ENCODE measurements at regions not wholly inside any gene's neighbourhood (a gene's known extent, or its start where the extent isn't known, plus 50 kb on each side); places are given as distances from the start of the nearest gene placed in this dataset.

DNA sequence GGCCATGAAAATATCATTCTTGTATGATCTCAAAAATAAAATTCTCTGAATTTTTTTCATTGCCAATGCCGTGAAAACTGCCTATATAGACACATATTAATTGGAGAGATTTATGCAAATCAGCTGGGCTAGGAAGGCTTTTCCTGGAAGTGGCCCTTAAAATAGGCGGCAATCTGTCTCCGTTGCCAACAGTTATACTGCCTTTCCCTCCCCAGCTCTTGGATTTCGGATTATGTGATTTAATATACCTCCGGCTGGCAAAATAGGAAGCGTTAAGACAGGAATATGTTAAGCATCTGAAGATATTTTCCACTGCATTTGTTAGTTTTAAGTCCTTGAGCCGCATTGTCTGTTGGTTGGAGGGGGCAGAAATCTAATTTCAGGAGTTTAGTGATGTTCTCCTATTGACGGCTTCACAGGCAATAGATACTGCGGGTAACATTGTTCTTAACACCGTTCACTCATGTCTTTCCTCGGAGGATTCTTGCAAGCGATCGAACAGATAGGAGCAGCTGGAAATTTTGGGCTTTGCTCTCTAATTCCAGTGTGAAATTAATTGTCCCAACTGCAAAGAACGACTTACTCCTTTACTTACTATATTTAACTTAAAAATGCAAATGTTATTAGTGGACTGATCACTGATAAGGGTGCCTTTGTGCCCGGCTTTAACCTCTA is 113.3 kb downstream of the LINC00237 start:
- DNase-seq (ENCODE audit: low read depth), result no peak

- no peak for DNase-seq (ENCODE audit: low read depth)
Measured at GRCh38 chr20:20992277-20992676, 113.9 kb downstream of the LINC00237 start.

DNA sequence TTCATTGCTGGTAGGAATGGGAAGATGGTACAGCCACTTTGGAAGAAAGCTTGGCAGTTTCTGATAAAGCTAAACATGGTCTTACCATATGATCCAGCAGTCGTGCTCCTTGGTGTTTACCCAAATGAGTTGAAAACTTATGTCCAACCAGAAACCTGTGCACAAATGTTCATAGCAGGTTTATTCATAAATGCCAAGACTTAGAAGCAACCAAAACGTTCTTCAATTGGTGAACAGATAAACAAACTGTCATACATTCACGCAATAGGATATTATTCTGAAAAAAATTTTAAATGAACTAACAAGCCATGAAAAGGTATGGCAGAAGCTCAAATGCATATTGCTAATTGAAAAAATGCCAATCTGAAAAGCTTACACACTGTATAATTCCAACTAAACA is 117.1 kb downstream of the LINC00237 start:
- no peak for DNase-seq (ENCODE audit: low read depth)

GRCh38 chr20:20979934-20980333 is 126.2 kb downstream of the LINC00237 start:
- DNase-seq (ENCODE audit: low read depth), result no peak

DNA sequence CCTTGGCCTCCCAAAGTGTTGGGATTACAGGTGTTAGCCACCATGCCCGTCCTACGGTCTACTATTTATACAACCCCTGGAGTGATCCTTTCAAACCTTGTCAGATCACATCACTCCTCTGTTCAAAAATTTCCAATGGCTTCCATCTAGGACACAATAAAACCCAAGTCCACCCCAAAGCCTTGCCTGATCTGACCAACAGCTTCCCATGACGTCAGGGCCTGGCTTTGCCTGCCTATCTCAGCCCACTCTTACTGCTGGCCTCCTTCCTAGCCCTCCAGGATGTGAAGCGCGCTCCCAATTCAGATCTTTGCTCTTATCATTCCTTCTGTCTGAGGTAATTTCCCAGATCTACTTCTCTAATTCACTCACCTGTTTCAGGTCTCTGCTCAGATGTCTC is 128.4 kb downstream of the LINC00237 start:
- no peak for DNase-seq (ENCODE audit: low read depth)

DNA sequence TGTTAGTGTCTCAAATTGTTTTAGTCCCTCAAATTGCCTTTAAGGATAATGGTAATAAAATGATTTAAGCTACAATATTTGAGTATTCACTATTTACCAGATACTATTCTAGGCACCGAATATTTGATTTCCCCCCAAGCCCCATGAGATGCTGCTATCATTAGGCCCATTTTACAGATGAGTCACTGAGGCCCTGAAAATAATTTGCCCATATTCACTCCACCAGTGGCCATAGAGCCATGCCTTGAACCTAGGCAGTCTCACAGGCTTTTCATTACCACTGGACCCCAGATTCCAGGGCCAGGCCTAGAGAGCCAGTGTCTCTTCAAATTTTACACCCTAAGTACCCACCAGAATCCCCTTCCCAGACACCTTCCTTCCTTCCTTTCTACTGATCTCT is 133.7 kb downstream of the LINC00237 start:
- no peak for DNase-seq (ENCODE audit: low read depth)

DNA sequence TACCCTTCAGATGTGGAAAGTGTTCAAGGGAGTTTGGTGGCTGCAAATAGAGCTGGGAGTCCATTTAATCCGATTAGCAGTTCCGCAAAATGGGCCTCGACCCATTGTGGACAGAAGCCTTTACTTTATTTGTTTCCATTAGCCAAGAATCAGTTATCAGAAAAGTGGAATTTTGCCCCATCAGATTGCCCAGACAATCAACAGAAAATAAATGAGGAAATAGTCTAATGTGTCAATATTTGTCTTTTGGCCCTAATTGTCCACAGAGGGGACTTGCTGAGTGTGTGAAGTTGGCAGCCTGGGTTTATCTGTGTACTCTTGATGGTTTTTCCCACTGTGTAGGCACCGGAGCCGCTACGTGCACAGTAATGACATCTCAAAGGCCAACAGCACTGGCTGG is 134.3 kb downstream of the LINC00237 start:
- DNase-seq (ENCODE audit: low read depth), result no peak

DNA sequence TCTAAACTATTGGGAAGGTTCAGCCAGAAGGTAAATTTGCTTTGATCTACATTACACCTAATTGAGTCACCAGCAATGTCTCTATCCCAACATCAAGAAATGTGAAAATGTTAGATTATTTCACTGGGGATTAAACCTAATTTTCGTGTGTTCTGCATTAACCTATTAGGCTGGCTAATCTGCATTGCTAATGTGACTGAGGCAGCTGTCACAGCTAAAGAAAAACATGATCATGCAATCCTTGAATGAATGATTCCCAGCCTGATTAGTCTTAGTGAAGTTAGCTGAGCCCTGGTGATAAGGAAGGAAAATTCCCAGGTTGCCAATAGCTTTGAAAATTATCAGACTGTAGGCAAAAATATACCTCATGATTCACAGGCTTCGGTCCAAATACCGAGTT is 135.3 kb downstream of the LINC00237 start:
- no peak for DNase-seq (ENCODE audit: low read depth)

- DNase-seq (ENCODE audit: low read depth), result no peak
Measured at GRCh38 chr20:20969701-20970280, 136.4 kb downstream of the LINC00237 start.

GRCh38 chr20:20967564-20968184 is 138.5 kb downstream of the LINC00237 start:
- no peak for DNase-seq (ENCODE audit: low read depth)

- DNase-seq (ENCODE audit: low read depth), result no peak
Measured at GRCh38 chr20:20966171-20966570, 140.0 kb downstream of the LINC00237 start.

GRCh38 chr20:20959031-20959755 is 147.0 kb downstream of the LINC00237 start:
- DNase-seq (ENCODE audit: low read depth), result no peak

DNA sequence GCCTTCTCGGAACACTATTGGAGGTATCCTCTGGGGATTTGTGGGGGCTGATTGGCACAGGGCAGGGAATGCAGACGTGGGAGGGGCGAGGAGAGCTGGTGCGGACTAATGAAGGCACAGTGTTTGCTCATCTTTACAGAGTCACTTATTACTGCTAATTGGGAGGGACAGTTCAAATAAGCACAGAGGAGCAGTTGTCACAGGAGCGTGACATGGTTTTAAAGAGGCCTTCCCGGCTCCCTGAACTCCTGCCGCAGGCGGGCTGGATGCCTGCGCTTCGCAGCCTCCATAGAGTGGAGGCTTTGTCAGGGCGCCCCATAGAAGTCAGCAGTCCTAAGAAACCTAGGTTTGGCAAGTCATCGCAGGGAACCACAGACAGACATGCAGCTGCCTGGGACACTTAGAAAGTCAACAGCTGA is 149.6 kb downstream of the LINC00237 start:
- DNase-seq (ENCODE audit: low read depth), result no peak

- DNase-seq (ENCODE audit: low read depth), result no peak
Measured at GRCh38 chr20:20955892-20956291, 150.3 kb downstream of the LINC00237 start.

DNA sequence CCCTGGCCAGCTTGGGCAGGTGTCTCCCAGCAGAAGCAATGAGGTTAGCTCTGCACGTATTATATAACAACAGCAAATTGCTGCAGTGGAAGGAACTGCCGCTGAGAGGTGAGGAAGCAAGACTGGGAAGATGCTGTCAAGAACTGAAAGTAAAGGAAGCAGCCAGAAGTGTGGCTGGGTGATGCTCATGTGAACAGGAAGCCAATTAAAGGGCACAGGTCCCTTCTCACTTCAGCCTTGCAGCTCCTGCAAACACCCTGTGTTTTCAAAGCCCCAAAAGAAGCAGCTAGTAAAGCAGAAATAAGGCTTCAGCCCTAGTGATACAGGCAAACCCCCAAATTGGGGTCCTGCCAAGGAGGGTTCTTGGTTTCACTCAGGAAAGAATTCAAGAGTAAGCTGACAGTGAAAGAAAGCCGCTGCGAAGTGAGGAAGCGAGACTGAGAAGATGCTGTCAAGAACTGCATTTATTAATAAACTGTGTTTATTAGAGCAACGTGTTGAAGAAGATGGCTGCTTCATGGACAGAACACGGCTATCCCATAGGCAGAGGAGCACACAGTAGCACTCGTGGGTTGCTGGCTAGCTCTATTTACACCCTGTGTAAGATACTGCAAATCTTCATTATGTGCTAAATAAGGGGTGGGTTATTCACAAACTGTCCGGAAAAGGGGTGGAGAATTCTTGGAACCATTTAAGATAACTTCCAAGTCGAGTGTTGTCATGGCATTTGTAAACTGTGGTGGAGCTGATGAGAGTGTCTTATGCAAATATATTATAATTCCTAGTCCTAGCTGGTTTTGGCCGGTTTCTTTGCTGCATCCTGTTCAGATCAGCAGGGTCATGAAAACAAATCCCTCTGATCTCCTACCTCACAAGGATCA is 152.2 kb downstream of the LINC00237 start:
- no peak for DNase-seq (ENCODE audit: low read depth)

GRCh38 chr20:20950620-20951019 is 155.5 kb downstream of the LINC00237 start:
- no peak for DNase-seq (ENCODE audit: low read depth)

GRCh38 chr20:20946122-20946759 is 159.9 kb downstream of the LINC00237 start:
- DNase-seq (ENCODE audit: low read depth), result no peak

GRCh38 chr20:20941468-20941889 is 164.7 kb downstream of the LINC00237 start:
- no peak for DNase-seq (ENCODE audit: low read depth)

- no peak for DNase-seq (ENCODE audit: low read depth)
Measured at GRCh38 chr20:20939006-20939405, 167.2 kb downstream of the LINC00237 start.

- DNase-seq (ENCODE audit: low read depth), result no peak
Measured at GRCh38 chr20:20938599-20938998, 167.6 kb downstream of the LINC00237 start.

DNA sequence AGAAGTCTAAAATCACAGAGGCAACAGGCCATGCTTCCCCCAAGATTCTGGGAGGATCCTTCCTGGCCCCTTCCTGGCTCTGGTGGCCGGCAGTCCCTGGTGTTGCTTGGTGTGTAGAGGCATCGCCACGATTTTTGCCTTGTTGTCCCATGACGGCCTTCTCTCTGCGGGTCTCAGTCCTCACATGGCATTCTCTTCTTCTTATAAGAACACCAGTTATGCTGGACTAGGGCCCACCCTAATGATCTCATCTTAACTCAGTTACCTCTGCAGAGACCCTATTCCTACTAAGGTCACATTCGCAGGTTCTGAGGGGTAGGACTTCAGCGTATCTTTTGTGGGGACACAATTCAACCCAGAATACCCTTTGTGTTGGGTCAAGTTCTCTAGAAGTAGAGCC is 168.0 kb downstream of the LINC00237 start:
- DNase-seq (ENCODE audit: low read depth), result no peak
